ENCODE measurements at regions not wholly inside any gene's neighbourhood (a gene's known extent, or its start where the extent isn't known, plus 50 kb on each side); places are given as distances from the start of the nearest gene placed in this dataset.

DNA sequence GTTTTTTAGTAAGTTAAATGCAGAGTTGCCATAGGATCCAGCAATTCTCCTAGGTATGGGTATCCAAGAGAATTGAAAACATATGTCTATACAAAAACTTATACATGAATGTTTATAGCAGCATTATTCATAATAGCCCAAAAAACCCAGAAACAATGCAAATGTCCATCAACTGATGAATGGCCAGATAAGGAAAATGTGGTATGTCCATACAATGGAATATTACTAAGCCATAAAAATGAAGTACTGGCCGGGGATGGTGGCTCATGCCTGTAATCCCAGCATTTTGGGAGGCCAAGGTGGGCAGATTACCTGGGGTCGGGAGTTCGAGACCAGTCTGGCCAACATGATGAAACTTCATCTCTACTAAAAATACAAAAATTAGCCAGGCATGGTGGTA is 156.1 kb upstream of the PSMD7 start:
- intact Hi-C loops (cut with DNase I), result no loop called here
- H3K9me3 ChIP-seq, result no peaks in the 10 kb centered on the region
- H3K4me3 ChIP-seq, result no peak overlapping the region
- TF ChIP-seq POLR2AphosphoS5 (IDR thresholded peaks at IDR 0.05; ENCODE audit: insufficient read depth in 1 of 2, low read depth in 1 of 2) (no peak), POLR2A (IDR thresholded peaks at IDR 0.05) (no peak)
- TF ChIP-seq, protein P1, sequence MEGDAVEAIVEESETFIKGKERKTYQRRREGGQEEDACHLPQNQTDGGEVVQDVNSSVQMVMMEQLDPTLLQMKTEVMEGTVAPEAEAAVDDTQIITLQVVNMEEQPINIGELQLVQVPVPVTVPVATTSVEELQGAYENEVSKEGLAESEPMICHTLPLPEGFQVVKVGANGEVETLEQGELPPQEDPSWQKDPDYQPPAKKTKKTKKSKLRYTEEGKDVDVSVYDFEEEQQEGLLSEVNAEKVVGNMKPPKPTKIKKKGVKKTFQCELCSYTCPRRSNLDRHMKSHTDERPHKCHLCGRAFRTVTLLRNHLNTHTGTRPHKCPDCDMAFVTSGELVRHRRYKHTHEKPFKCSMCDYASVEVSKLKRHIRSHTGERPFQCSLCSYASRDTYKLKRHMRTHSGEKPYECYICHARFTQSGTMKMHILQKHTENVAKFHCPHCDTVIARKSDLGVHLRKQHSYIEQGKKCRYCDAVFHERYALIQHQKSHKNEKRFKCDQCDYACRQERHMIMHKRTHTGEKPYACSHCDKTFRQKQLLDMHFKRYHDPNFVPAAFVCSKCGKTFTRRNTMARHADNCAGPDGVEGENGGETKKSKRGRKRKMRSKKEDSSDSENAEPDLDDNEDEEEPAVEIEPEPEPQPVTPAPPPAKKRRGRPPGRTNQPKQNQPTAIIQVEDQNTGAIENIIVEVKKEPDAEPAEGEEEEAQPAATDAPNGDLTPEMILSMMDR (IDR thresholded peaks at IDR 0.05), result no peak
- no peaks in the 10 kb centered on the region for H3K4me1 ChIP-seq
- DNase-seq (ENCODE audit: extremely low spot score in 2 of 2), result no peak
- H3K27me3 ChIP-seq, result no peaks in the 10 kb centered on the region
- no peaks in the 10 kb centered on the region for H3K36me3 ChIP-seq
- H3K27ac ChIP-seq, result no peak overlapping the region

DNA sequence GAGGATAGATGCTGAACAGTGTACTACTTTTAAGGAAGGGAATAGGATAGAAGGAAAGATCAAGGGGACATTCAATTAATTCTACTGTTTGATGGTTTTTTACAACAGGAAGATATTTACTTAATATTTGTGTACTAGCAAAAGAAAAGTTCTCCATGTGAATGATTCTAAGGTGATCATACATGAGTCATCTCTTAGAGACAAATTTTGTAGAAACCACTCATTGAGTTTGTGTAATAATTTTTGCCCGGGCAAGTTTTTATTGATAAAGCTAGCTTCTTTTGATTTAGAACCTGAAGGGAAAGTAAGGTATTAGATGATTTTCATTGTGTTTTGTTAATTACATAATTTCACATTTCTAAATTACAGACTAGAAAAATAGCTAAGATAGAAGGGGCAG is 172.8 kb upstream of the PSMD7 start:
- Histone ChIP-seq H3K4me1 (no peaks in the 10 kb centered on the region), H3K9me3 (no peaks in the 10 kb centered on the region), H3K4me3 (no peak overlapping the region), H3K27ac (no peak overlapping the region), H3K36me3 (no peaks in the 10 kb centered on the region), H3K27me3 (no peaks in the 10 kb centered on the region)
- TF ChIP-seq, protein P1 (IDR thresholded peaks at IDR 0.05), result no peak
- no peak for DNase-seq (ENCODE audit: extremely low spot score in 2 of 2)
- intact Hi-C loops (cut with DNase I), result no loop called here

DNA sequence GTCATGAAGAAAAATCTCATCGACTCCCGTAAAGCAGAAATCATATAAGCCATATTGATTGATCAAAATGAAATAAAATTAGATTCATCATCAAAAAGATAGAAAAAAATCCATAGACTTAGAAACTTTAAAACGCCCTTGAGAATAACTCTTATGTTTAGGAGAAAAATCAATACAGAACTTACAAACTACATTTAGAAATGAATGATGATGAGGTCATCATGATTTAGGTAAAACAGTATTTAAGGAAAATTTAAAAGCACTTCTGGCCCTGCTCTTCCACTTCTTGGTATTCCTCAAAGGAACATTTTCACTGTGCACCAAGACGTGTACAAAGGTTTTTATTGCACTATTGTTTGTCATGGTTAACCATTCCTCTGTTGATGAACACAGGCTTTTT is 173.4 kb upstream of the PSMD7 start:
- H3K9me3 ChIP-seq, result no peaks in the 10 kb centered on the region
- DNase-seq (ENCODE audit: extremely low spot score in 2 of 2), result no peak
- no peak overlapping the region for H3K4me3 ChIP-seq
- H3K27ac ChIP-seq, result no peak overlapping the region
- H3K4me1 ChIP-seq, result no peaks in the 10 kb centered on the region
- no peaks in the 10 kb centered on the region for H3K36me3 ChIP-seq
- intact Hi-C loops (cut with DNase I), result no loop called here
- TF ChIP-seq POLR2A (IDR thresholded peaks at IDR 0.05) (no peak), POLR2AphosphoS5 (IDR thresholded peaks at IDR 0.05; ENCODE audit: insufficient read depth in 1 of 2, low read depth in 1 of 2) (no peak)
- H3K27me3 ChIP-seq, result no peaks in the 10 kb centered on the region

DNA sequence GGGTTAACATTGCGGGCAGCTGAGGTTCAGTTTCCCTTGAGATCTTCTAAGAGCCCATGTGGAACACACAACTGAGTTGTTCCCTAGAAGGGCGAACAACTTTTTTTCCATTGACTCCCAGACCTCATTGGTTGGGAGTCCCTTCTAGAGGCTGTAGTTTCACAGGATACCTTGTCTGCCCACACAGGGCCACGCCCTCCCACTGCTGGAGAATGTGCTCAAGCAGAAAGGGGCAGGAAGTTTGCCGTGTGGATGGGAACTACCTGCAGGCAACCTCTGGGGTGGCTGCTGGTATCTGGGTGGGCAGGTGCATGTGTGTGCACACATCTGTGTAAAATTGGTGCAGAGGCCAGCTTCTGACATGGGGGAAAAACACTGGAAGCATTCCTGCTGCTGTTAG is 178.8 kb upstream of the PSMD7 start:
- no peaks in the 10 kb centered on the region for H3K36me3 ChIP-seq
- H3K27ac ChIP-seq, result no peak overlapping the region
- no peak for TF ChIP-seq POLR2A (IDR thresholded peaks at IDR 0.05)
- TF ChIP-seq, protein P1 (IDR thresholded peaks at IDR 0.05), result no peak
- TF ChIP-seq POLR2AphosphoS5 (IDR thresholded peaks at IDR 0.05; ENCODE audit: insufficient read depth in 1 of 2, low read depth in 1 of 2), result no peak
- no peaks in the 10 kb centered on the region for H3K4me1 ChIP-seq
- intact Hi-C loops (cut with DNase I), result no loop called here
- no peak for DNase-seq (ENCODE audit: extremely low spot score in 2 of 2)
- H3K4me3 ChIP-seq, result no peak overlapping the region
- H3K27me3 ChIP-seq, result no peaks in the 10 kb centered on the region
- no peaks in the 10 kb centered on the region for H3K9me3 ChIP-seq

DNA sequence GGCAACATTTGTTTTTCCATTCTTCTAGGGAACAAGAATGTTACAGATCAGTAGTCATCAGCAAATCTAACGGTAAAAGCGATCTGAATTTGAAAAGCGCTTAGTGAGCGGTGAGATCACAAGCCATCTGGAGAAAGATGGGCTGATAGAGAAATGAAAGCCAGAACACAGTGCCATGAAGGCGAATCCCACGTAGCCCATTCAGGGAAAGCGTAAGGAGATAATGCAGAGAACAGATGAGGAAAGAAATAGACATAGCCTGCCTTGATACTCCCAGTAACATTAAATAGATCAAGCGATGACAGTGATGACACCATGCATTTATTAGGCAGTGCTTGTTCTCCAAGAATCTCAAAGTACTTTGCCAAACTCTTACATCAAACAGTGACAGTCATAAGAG is 183.1 kb upstream of the PSMD7 start:
- Histone ChIP-seq H3K27me3 (no peaks in the 10 kb centered on the region), H3K4me1 (no peaks in the 10 kb centered on the region)
- intact Hi-C loops (cut with DNase I), result no loop called here

More for the DNA sequence above, 183.1 kb upstream of the PSMD7 start:
- Histone ChIP-seq H3K4me3 (no peak overlapping the region), H3K27ac (no peak overlapping the region), H3K36me3 (no peaks in the 10 kb centered on the region), H3K9me3 (no peaks in the 10 kb centered on the region)
- TF ChIP-seq POLR2AphosphoS5 (IDR thresholded peaks at IDR 0.05; ENCODE audit: insufficient read depth in 1 of 2, low read depth in 1 of 2), result no peak
- TF ChIP-seq, protein P1 (IDR thresholded peaks at IDR 0.05), result no peak
- TF ChIP-seq POLR2A (IDR thresholded peaks at IDR 0.05), result no peak
- DNase-seq (ENCODE audit: extremely low spot score in 2 of 2), result no peak

All from vagina (tissue), 2 donors.